HepG2 (cell line): ENCODE measurements at regions not wholly inside any gene's neighbourhood (a gene's known extent, or its start where the extent isn't known, plus 50 kb on each side); places are given as distances from the start of the nearest gene placed in this dataset.

Experiments used
- ATAC-seq: fragments of 200-7000 bp; cut with Tn5 transposase; 3 replicates; pipeline ENCODE4 v1.9.1; 2020; ENCODE audit warnings: mild to moderate bottlenecking, moderate library complexity
- BruUV-seq: library from RNA; stranded (reverse); fragments of 400-500 nt; replicated peaks from 2 replicates; lab custom pipeline; 2021; lab: Mats Ljungman, UMichigan
- CTCF ChIA-PET: fragments of 300-600 bp; formaldehyde crosslinking; extraction: SDS; loops from one replicate; lab custom pipeline; 2021; ENCODE audit warnings: low total read pairs, inconsistent platforms, low intra/inter-chr PET ratio; lab: Yijun Ruan, JAX
- POLR2A ChIA-PET: fragments of 350-600 bp; sonication (Branson Sonifier 250); formaldehyde crosslinking; loops from one replicate; lab custom pipeline; 2020; ENCODE audit warnings: antibody characterized with exemption, inconsistent platforms; lab: Yijun Ruan, JAX
- DNase-seq: peaks from one replicate; pipeline ENCODE4 v3.0.0-alpha.2; 2015; ENCODE audit warnings: low spot score
- FAIRE-seq: peaks from 3 replicates; lab custom pipeline; 2011; peaks lifted over from hg19 to GRCh38; lab: Jason Lieb, UNC
- H2AFZ ChIP-seq: one replicate; pipeline ENCODE4 v1.6.1; 2011; ENCODE audit warnings: low read length, inconsistent platforms
- H3K27ac ChIP-seq: fragments of 300-600 bp; 3 replicates; pipeline ENCODE4 v1.8.0; 2011; ENCODE audit warnings: mixed run types, mild to moderate bottlenecking, mixed read lengths, low read length, inconsistent platforms; ENCODE audit not compliant: insufficient read depth; ENCODE audit errors: extremely low read length
- H3K27me3 ChIP-seq, 2 experiments: fragments of 200-600 bp in 1 of 2; 2 replicates in 1 of 2; 3 replicates in 1 of 2; pipeline versions ENCODE4 v1.6.0 to v1.8.0; 2011; ENCODE audit warnings: low read length in 2 of 2, mild to moderate bottlenecking in 2 of 2, moderate library complexity in 2 of 2, inconsistent platforms in 1 of 2; ENCODE audit not compliant: insufficient read depth in 2 of 2, control insufficient read depth in 1 of 2
- H3K36me3 ChIP-seq, 2 experiments: fragments of 200-600 bp in 1 of 2; replicated peaks in 1 of 2; 2 replicates in 1 of 2; 3 replicates in 1 of 2; pipeline versions ENCODE4 v1.5.1 to v1.8.0; 2011; ENCODE audit warnings: low read length in 2 of 2, inconsistent platforms in 1 of 2; ENCODE audit not compliant: insufficient read depth in 2 of 2, control insufficient read depth in 1 of 2
- H3K4me1 ChIP-seq: 2 replicates; pipeline ENCODE4 v1.5.1; 2012; ENCODE audit warnings: low read length, inconsistent platforms; ENCODE audit not compliant: insufficient read depth
- H3K4me2 ChIP-seq: 2 replicates; pipeline ENCODE4 v1.6.0; 2011; ENCODE audit warnings: low read depth, low read length, inconsistent platforms
- H3K4me3 ChIP-seq, 3 experiments: fragments of 200-600 bp in 1 of 3; sonication (generic), shearing (Covaris generic) in 1 of 3; replicated peaks in 1 of 3; 2 replicates each; pipeline ENCODE4 v1.5.1; 2011 to 2016; ENCODE audit warnings: low read length in 3 of 3, inconsistent platforms in 2 of 3, low read depth in 2 of 3, mild to moderate bottlenecking in 2 of 3, control low read depth in 1 of 3, mixed read lengths in 1 of 3; ENCODE audit not compliant: insufficient read depth in 1 of 3
- H3K79me2 ChIP-seq: one replicate; pipeline ENCODE4 v1.6.1; 2011; ENCODE audit warnings: low read length, inconsistent platforms; ENCODE audit not compliant: insufficient read depth
- H3K9ac ChIP-seq: 2 replicates; pipeline ENCODE4 v1.6.0; 2011; ENCODE audit warnings: mild to moderate bottlenecking, low read depth, low read length, inconsistent platforms; ENCODE audit not compliant: insufficient read depth
- H3K9me3 ChIP-seq: 2 replicates; pipeline ENCODE4 v1.5.1; 2012; ENCODE audit warnings: mild to moderate bottlenecking, low read length
- H4K20me1 ChIP-seq: 2 replicates; pipeline ENCODE4 v1.6.0; 2011; ENCODE audit warnings: inconsistent platforms, mild to moderate bottlenecking, low read length, moderate library complexity; ENCODE audit not compliant: insufficient read depth
- AHR ChIP-seq: IDR thresholded peaks from 2 replicates; pipeline ENCODE4 v1.6.1; 2018; ENCODE audit warnings: missing genetic modification reagents, missing compliant biosample characterization
- KLF13 ChIP-seq: sonication (generic); formaldehyde crosslinking; IDR thresholded peaks from 2 replicates; pipeline ENCODE4 v1.4.0; 2020; ENCODE audit warnings: mild to moderate bottlenecking, missing genetic modification reagents
- NPAS2 ChIP-seq: sonication (generic); formaldehyde crosslinking; IDR thresholded peaks from 2 replicates; pipeline ENCODE4 v1.8.0; 2022; ENCODE audit warnings: mild to moderate bottlenecking, missing genetic modification reagents, borderline replicate concordance
- RFX3 ChIP-seq: IDR thresholded peaks from 2 replicates; pipeline ENCODE4 v1.6.1; 2016; ENCODE audit warnings: missing biosample characterization, missing genetic modification reagents
- ZNF552 ChIP-seq: sonication (generic); formaldehyde crosslinking; IDR thresholded peaks from 2 replicates; pipeline ENCODE4 v1.9.0; 2022; ENCODE audit warnings: missing genetic modification reagents, mild to moderate bottlenecking, borderline replicate concordance
- WGBS: methylation state at CpG from one replicate; pipeline ENCODE4 v1.1.6; 2017; ENCODE audit warnings: low lambda C conversion rate; 5-methylcytosine and 5-hydroxymethylcytosine counted together
- in situ Hi-C: cut with HindIII; loops from 2 replicates; pipeline ENCODE4 v1.10.0; 2017; ENCODE audit warnings: low pct_unique_long_range_greater_than_20kb; ENCODE audit not compliant: extremely low pct_ligation_motif_present
- intact Hi-C: fragments of 100-400 bp; cut with micrococcal nuclease; formaldehyde crosslinking; loops from one replicate; pipeline ENCODE4 v1.10.0; 2022; ENCODE audit not compliant: unreplicated experiment
- TF ChIP-seq, protein P1 (sequence below): sonication (generic); formaldehyde crosslinking; IDR thresholded peaks from 2 replicates; pipeline ENCODE4 v1.5.1; 2020; ENCODE audit warnings: mild to moderate bottlenecking, missing genetic modification reagents, moderate library complexity
- TF ChIP-seq, protein P2 (sequence below): sonication (generic); formaldehyde crosslinking; IDR thresholded peaks from 2 replicates; pipeline ENCODE4 v1.5.0; 2020; ENCODE audit warnings: missing genetic modification reagents, mild to moderate bottlenecking, borderline replicate concordance
- TF ChIP-seq, protein P3 (sequence below), 2 experiments: sonication (generic) in 1 of 2; formaldehyde crosslinking in 1 of 2; IDR thresholded peaks; 2 replicates each; pipeline versions ENCODE4 v1.4.0 to v1.6.1; 2016 to 2020; ENCODE audit warnings: borderline replicate concordance in 1 of 2, low read depth in 1 of 2, mild to moderate bottlenecking in 1 of 2, missing genetic modification reagents in 1 of 2

DNA sequence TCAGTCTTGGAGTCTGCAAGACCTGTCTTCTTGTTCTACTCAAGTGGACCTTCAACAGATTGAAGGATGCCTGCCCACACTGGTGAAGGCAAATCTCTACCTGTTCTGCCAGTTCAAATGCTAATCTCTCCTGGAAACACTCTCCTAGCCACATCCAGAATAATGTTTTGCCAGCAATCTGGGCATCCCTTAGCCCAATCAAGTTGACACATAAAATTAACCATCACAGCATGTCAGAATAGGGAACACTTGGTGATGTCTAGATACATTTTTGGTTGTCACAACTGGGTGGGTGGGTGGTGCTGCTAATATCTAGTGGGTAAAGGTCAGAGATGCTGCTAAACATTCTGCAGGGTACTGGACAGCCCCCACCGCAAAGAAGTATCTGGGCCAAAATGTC is 744.9 kb upstream of the SOX9 start:
- peaks cover 24% of the 10 kb centered on the region; the same call in 1 of the 2 replicates for H3K9me3 ChIP-seq
- H3K4me2 ChIP-seq, result no peak overlapping the region
- ATAC-seq (no peak), DNase-seq (no peak), FAIRE-seq (no peak)
- H3K9ac ChIP-seq, result no peak overlapping the region
- H3K27me3 ChIP-seq, result no peaks in the 10 kb centered on the region
- no peak overlapping the region for H3K4me3 ChIP-seq
- H3K36me3 ChIP-seq, result no peaks in the 10 kb centered on the region
- no peaks in the 10 kb centered on the region for H3K4me1 ChIP-seq
- H3K27ac ChIP-seq, result no peak overlapping the region
- WGBS, result 7% methylated on average over 1 of the region's 1 CpG
- no peak overlapping the region for H2AFZ ChIP-seq
- no peaks in the 10 kb centered on the region for H3K79me2 ChIP-seq
- CTCF ChIA-PET, result no interaction called here
- POLR2A ChIA-PET, result no interaction called here
- in situ Hi-C loops, result no loop called here
- H4K20me1 ChIP-seq, result no peaks in the 10 kb centered on the region
- TF ChIP-seq, protein P1, sequence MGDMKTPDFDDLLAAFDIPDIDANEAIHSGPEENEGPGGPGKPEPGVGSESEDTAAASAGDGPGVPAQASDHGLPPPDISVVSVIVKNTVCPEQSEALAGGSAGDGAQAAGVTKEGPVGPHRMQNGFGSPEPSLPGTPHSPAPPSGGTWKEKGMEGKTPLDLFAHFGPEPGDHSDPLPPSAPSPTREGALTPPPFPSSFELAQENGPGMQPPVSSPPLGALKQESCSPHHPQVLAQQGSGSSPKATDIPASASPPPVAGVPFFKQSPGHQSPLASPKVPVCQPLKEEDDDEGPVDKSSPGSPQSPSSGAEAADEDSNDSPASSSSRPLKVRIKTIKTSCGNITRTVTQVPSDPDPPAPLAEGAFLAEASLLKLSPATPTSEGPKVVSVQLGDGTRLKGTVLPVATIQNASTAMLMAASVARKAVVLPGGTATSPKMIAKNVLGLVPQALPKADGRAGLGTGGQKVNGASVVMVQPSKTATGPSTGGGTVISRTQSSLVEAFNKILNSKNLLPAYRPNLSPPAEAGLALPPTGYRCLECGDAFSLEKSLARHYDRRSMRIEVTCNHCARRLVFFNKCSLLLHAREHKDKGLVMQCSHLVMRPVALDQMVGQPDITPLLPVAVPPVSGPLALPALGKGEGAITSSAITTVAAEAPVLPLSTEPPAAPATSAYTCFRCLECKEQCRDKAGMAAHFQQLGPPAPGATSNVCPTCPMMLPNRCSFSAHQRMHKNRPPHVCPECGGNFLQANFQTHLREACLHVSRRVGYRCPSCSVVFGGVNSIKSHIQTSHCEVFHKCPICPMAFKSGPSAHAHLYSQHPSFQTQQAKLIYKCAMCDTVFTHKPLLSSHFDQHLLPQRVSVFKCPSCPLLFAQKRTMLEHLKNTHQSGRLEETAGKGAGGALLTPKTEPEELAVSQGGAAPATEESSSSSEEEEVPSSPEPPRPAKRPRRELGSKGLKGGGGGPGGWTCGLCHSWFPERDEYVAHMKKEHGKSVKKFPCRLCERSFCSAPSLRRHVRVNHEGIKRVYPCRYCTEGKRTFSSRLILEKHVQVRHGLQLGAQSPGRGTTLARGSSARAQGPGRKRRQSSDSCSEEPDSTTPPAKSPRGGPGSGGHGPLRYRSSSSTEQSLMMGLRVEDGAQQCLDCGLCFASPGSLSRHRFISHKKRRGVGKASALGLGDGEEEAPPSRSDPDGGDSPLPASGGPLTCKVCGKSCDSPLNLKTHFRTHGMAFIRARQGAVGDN (CRISPR knock-in tag), result no peak
- no peak for TF ChIP-seq NPAS2 (CRISPR knock-in tag)
- TF ChIP-seq RFX3 (CRISPR knock-in tag), result no peak
- TF ChIP-seq AHR, result no peak
- TF ChIP-seq, all 625 proteins: peak for 0
- intact Hi-C loops, result no loop called here
- BruUV-seq, result no TSS peak

DNA sequence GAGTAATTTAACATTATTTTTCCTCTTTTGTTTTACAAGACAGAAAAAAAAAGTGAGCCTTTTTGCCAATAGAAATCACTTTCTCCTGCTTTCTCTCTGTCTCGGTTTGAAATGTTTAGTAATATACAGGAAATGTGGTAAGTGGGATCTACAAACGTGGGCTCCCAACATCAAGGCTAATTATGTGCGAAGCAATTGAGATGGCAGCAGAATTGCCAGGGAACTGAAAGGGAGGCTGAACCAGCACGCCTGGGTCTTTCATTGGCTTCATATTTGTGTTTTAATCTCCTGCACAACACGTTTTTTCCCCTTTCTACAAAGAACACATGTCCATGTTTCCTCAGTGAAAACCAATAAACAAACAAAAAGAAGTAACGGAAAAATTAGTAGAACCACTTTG is 743.9 kb upstream of the SOX9 start:
- Histone ChIP-seq H2AFZ (no peak overlapping the region), H3K36me3 (no peaks in the 10 kb centered on the region), H3K4me2 (no peak overlapping the region), H3K4me3 (no peak overlapping the region), H3K4me1 (no peaks in the 10 kb centered on the region), H3K27me3 (no peaks in the 10 kb centered on the region; a peak in 1 of 5 replicates), H3K9ac (no peak overlapping the region), H3K9me3 (peaks cover 24% of the 10 kb centered on the region; the same call in 1 of the 2 replicates), H3K27ac (no peak overlapping the region), H4K20me1 (no peaks in the 10 kb centered on the region), H3K79me2 (no peaks in the 10 kb centered on the region)
- ATAC-seq, result no peak
- intact Hi-C loops (no loop called here), in situ Hi-C loops (no loop called here)
- FAIRE-seq, result no peak
- WGBS, result 31% methylated on average over 6 of the region's 6 CpGs
- no peak for DNase-seq
- CTCF ChIA-PET, result no interaction called here
- no TSS peak for BruUV-seq
- POLR2A ChIA-PET, result no interaction called here
- TF ChIP-seq, protein P2, sequence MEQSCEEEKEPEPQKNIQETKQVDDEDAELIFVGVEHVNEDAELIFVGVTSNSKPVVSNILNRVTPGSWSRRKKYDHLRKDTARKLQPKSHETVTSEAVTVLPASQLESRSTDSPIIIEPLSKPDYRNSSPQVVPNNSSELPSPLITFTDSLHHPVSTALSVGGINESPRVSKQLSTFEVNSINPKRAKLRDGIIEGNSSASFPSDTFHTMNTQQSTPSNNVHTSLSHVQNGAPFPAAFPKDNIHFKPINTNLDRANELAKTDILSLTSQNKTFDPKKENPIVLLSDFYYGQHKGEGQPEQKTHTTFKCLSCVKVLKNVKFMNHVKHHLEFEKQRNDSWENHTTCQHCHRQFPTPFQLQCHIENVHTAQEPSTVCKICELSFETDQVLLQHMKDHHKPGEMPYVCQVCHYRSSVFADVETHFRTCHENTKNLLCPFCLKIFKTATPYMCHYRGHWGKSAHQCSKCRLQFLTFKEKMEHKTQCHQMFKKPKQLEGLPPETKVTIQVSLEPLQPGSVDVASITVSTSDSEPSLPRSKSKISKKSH (CRISPR knock-in tag), result no peak
- TF ChIP-seq, protein P3, sequence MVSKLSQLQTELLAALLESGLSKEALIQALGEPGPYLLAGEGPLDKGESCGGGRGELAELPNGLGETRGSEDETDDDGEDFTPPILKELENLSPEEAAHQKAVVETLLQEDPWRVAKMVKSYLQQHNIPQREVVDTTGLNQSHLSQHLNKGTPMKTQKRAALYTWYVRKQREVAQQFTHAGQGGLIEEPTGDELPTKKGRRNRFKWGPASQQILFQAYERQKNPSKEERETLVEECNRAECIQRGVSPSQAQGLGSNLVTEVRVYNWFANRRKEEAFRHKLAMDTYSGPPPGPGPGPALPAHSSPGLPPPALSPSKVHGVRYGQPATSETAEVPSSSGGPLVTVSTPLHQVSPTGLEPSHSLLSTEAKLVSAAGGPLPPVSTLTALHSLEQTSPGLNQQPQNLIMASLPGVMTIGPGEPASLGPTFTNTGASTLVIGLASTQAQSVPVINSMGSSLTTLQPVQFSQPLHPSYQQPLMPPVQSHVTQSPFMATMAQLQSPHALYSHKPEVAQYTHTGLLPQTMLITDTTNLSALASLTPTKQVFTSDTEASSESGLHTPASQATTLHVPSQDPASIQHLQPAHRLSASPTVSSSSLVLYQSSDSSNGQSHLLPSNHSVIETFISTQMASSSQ (IDR thresholded peaks at IDR 0.05; ENCODE audit: low read depth), result no peak
- TF ChIP-seq, protein P3 (CRISPR knock-in tag; IDR thresholded peaks at IDR 0.05; ENCODE audit: borderline replicate concordance), result no peak
- TF ChIP-seq KLF13 (CRISPR knock-in tag) (no peak), ZNF552 (CRISPR knock-in tag) (no peak)
